ENCODE measurements at regions not wholly inside any gene's neighbourhood (a gene's known extent, or its start where the extent isn't known, plus 50 kb on each side); places are given as distances from the start of the nearest gene placed in this dataset.

DNA sequence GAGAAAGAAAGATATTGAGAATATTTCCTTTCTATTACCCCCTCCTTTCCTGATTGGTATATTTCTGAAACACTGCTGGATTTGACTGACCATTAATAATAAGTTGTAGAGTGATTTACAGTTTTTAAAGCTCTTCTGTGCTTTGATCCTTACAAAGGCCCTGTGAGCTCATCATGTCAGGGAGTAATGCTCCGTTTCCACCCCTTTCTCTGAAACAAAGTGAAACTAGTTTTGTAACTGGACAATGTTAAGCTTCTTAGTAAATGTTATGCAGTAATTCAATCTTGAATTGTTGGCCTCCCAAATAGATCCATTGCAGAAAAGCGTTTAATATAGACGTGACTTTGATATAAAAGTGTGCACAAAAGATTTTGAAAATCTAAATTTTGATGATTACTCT, 190.1 kb upstream of the GNPDA2 start:
- TF ChIP-seq, protein P1, sequence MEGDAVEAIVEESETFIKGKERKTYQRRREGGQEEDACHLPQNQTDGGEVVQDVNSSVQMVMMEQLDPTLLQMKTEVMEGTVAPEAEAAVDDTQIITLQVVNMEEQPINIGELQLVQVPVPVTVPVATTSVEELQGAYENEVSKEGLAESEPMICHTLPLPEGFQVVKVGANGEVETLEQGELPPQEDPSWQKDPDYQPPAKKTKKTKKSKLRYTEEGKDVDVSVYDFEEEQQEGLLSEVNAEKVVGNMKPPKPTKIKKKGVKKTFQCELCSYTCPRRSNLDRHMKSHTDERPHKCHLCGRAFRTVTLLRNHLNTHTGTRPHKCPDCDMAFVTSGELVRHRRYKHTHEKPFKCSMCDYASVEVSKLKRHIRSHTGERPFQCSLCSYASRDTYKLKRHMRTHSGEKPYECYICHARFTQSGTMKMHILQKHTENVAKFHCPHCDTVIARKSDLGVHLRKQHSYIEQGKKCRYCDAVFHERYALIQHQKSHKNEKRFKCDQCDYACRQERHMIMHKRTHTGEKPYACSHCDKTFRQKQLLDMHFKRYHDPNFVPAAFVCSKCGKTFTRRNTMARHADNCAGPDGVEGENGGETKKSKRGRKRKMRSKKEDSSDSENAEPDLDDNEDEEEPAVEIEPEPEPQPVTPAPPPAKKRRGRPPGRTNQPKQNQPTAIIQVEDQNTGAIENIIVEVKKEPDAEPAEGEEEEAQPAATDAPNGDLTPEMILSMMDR (IDR thresholded peaks at IDR 0.05; ENCODE audit: low read depth, low read length, missing input control) = no peak
- TF ChIP-seq GABPA (IDR thresholded peaks at IDR 0.05 in 1 of 2, conservative IDR thresholded peaks at IDR 0.05 in 1 of 2) (no peak), YY1 (IDR thresholded peaks at IDR 0.05) (no peak), TAF1 (conservative IDR thresholded peaks at IDR 0.05) (no peak), RAD21 (IDR thresholded peaks at IDR 0.05) (no peak), EGR1 (IDR thresholded peaks at IDR 0.05; ENCODE audit: low read depth in 2 of 2) (no peak), JUND (IDR thresholded peaks at IDR 0.05) (no peak), FOXA1 (IDR thresholded peaks at IDR 0.05) (no peak)
- TF ChIP-seq, protein P2, sequence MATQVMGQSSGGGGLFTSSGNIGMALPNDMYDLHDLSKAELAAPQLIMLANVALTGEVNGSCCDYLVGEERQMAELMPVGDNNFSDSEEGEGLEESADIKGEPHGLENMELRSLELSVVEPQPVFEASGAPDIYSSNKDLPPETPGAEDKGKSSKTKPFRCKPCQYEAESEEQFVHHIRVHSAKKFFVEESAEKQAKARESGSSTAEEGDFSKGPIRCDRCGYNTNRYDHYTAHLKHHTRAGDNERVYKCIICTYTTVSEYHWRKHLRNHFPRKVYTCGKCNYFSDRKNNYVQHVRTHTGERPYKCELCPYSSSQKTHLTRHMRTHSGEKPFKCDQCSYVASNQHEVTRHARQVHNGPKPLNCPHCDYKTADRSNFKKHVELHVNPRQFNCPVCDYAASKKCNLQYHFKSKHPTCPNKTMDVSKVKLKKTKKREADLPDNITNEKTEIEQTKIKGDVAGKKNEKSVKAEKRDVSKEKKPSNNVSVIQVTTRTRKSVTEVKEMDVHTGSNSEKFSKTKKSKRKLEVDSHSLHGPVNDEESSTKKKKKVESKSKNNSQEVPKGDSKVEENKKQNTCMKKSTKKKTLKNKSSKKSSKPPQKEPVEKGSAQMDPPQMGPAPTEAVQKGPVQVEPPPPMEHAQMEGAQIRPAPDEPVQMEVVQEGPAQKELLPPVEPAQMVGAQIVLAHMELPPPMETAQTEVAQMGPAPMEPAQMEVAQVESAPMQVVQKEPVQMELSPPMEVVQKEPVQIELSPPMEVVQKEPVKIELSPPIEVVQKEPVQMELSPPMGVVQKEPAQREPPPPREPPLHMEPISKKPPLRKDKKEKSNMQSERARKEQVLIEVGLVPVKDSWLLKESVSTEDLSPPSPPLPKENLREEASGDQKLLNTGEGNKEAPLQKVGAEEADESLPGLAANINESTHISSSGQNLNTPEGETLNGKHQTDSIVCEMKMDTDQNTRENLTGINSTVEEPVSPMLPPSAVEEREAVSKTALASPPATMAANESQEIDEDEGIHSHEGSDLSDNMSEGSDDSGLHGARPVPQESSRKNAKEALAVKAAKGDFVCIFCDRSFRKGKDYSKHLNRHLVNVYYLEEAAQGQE (IDR thresholded peaks at IDR 0.05) = no peak
- TF ChIP-seq, protein P3, sequence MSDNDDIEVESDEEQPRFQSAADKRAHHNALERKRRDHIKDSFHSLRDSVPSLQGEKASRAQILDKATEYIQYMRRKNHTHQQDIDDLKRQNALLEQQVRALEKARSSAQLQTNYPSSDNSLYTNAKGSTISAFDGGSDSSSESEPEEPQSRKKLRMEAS (IDR thresholded peaks at IDR 0.05) = no peak

Measured in liver (tissue), 3 donors.